Stimulated activated effector memory CD8-positive, alpha-beta T cell treated with anti-CD3 and anti-CD28 coated beads, Interleukin-12 subunit alpha, Interleukin-12 subunit beta, amount 100 ng/mL, for 72 hours (primary cell): ENCODE measurements at regions not wholly inside any gene's neighbourhood (a gene's known extent, or its start where the extent isn't known, plus 50 kb on each side); places are given as distances from the start of the nearest gene placed in this dataset.

Experiments used
- ATAC-seq: fragments of 150-1000 bp; cut with Tn5 transposase; 2 replicates; pipeline ENCODE4 v1.10.0; 2021
- DNase-seq, 2 donors: peaks; one replicate each; pipeline ENCODE4 v3.0.0; 2021 to 2022; ENCODE audit warnings: low spot score in 2 of 2
- H3K27ac Mint-ChIP-seq: one replicate; pipeline ENCODE4 v1.8.0; 2022; ENCODE audit warnings: mild to moderate bottlenecking, mixed read lengths
- H3K36me3 Mint-ChIP-seq: one replicate; pipeline ENCODE4 v1.8.0; 2022; ENCODE audit warnings: mild to moderate bottlenecking, mixed read lengths
- H3K4me1 Mint-ChIP-seq: one replicate; pipeline ENCODE4 v1.8.0; 2022; ENCODE audit warnings: mixed read lengths
- H3K4me3 Mint-ChIP-seq: one replicate; pipeline ENCODE4 v1.8.0; 2022; ENCODE audit warnings: mild to moderate bottlenecking, mixed read lengths
- H3K9me3 Mint-ChIP-seq: one replicate; pipeline ENCODE4 v1.8.0; 2022; ENCODE audit warnings: mixed read lengths

GRCh38 chr2:6789559-6790138 is 76.1 kb downstream of the CMPK2 start:
- Mint-ChIP-seq H3K4me3 (no peak overlapping the region), H3K9me3 (no peaks in the 10 kb centered on the region), H3K27ac (no peak overlapping the region), H3K36me3 (no peaks in the 10 kb centered on the region), H3K4me1 (no peaks in the 10 kb centered on the region)
- DNase-seq (no peak), ATAC-seq (no peak)

GRCh38 chr2:6791682-6792081 is 74.0 kb downstream of the CMPK2 start:
- H3K9me3 Mint-ChIP-seq: no peaks in the 10 kb centered on the region
- DNase-seq (no peak), ATAC-seq (no peak)
- H3K4me3 Mint-ChIP-seq: no peak overlapping the region
- no peak overlapping the region for H3K27ac Mint-ChIP-seq
- H3K4me1 Mint-ChIP-seq: no peaks in the 10 kb centered on the region
- no peaks in the 10 kb centered on the region for H3K36me3 Mint-ChIP-seq

- no peak overlapping the region for H3K4me3 Mint-ChIP-seq
- ATAC-seq: no peak
- no peaks in the 10 kb centered on the region for H3K4me1 Mint-ChIP-seq
- no peak overlapping the region for H3K27ac Mint-ChIP-seq
- DNase-seq: no peak
- H3K36me3 Mint-ChIP-seq: no peaks in the 10 kb centered on the region
- no peaks in the 10 kb centered on the region for H3K9me3 Mint-ChIP-seq
These were observed 72.8 kb downstream of the CMPK2 start for GRCh38 chr2:6792883-6793282.

GRCh38 chr2:6793371-6793770 is 72.3 kb downstream of the CMPK2 start:
- no peaks in the 10 kb centered on the region for H3K4me1 Mint-ChIP-seq
- ATAC-seq (no peak), DNase-seq (no peak)
- no peak overlapping the region for H3K4me3 Mint-ChIP-seq
- no peaks in the 10 kb centered on the region for H3K36me3 Mint-ChIP-seq
- no peaks in the 10 kb centered on the region for H3K9me3 Mint-ChIP-seq
- H3K27ac Mint-ChIP-seq: no peak overlapping the region

DNA sequence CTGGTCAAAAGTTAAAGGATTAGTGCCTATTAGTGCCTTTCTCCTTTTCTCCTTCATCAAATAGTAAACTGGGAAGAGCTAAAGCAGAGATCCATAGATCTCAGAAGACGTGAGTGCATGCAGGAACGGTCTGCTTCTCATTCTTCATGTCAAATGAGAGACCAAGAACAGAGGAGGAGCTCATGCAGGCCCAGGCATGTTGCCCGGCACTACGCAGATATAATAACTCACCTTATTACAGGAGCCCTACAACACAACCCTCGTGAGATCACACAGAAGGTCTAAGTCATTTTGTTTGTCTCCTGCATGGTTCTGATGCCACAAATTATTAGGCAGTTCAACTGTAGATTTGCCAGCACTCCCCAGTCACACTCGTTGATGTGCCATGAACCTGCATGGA is 71.8 kb downstream of the CMPK2 start:
- ATAC-seq (no peak), DNase-seq (no peak)
- Mint-ChIP-seq H3K36me3 (no peaks in the 10 kb centered on the region), H3K27ac (no peak overlapping the region), H3K4me3 (no peak overlapping the region), H3K9me3 (no peaks in the 10 kb centered on the region), H3K4me1 (no peaks in the 10 kb centered on the region)

DNA sequence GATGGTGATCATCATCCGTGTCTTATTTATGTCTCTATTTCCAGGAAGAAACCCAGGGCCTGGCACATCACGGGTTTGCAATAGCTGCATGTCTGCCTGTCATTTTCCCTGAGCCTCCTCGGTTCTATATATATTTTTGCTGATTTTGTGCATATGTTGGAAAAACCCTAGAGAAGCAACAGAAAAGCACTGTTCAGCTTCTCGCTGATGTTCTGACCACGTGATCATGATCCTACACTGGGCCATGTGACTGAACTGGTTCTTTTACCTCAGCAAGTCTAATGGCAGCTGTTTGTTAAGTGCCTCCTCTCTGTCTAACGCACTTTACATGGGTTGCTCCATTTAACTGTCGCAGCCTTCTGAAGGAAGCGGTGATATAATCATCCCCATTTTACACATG is 71.3 kb downstream of the CMPK2 start:
- no peak for ATAC-seq

More for the DNA sequence above, 71.3 kb downstream of the CMPK2 start:
- Mint-ChIP-seq H3K4me1 (no peaks in the 10 kb centered on the region), H3K4me3 (no peak overlapping the region), H3K9me3 (no peaks in the 10 kb centered on the region), H3K27ac (no peak overlapping the region), H3K36me3 (no peaks in the 10 kb centered on the region)
- DNase-seq: no peak
